GM12878 (cell line): ENCODE measurements at regions not wholly inside any gene's neighbourhood (a gene's known extent, or its start where the extent isn't known, plus 50 kb on each side); places are given as distances from the start of the nearest gene placed in this dataset.

Experiments used
- ATAC-seq: fragments of 200-7000 bp; cut with Tn5 transposase; 3 replicates; pipeline ENCODE4 v1.9.1; 2020; ENCODE audit warnings: mild to moderate bottlenecking, moderate library complexity
- BruUV-seq: library from RNA; stranded (reverse); fragments of 400-500 nt; replicated peaks from 2 replicates; lab custom pipeline; 2021; lab: Mats Ljungman, UMichigan
- CTCF ChIA-PET: fragments of 300-600 bp; sonication (Branson Sonifier 250); formaldehyde crosslinking; extraction: SDS; loops from one replicate; lab custom pipeline; 2021; ENCODE audit warnings: inconsistent platforms; lab: Yijun Ruan, JAX
- POLR2A ChIA-PET: fragments of 350-600 bp; formaldehyde crosslinking; extraction: SDS; loops from one replicate; lab custom pipeline; 2021; ENCODE audit warnings: inconsistent platforms; lab: Charles Lee
- RAD21 ChIA-PET: fragments of 300-600 bp; sonication (Branson Sonifier 250); formaldehyde crosslinking; loops from one replicate; lab custom pipeline; 2023; ENCODE audit warnings: antibody characterized with exemption; ENCODE audit not compliant: unreplicated experiment; lab: Charles Lee
- SMC1A ChIA-PET: fragments of 300-600 bp; sonication (Branson Sonifier 250); formaldehyde crosslinking; loops from one replicate; lab custom pipeline; 2023; ENCODE audit not compliant: unreplicated experiment, uncharacterized antibody; lab: Charles Lee
- DNase-seq: peaks from one replicate; pipeline ENCODE4 v3.0.0-alpha.2; 2011; ENCODE audit warnings: low read depth, low spot score
- FAIRE-seq: peaks from 3 replicates; lab custom pipeline; 2011; peaks lifted over from hg19 to GRCh38; lab: Jason Lieb, UNC
- H2AFZ ChIP-seq: 2 replicates; pipeline ENCODE4 v1.6.0; 2011; ENCODE audit warnings: low read depth, low read length, control low read depth; ENCODE audit not compliant: control insufficient read depth
- H3K27ac ChIP-seq: 2 replicates; pipeline ENCODE4 v1.5.1; 2011; ENCODE audit warnings: control low read depth; ENCODE audit not compliant: control insufficient read depth, insufficient read depth
- H3K27me3 ChIP-seq, 2 experiments: replicated peaks in 1 of 2; 2 replicates each; pipeline versions ENCODE4 v1.6.0 to v1.6.1; 2011; ENCODE audit warnings: low read length in 1 of 2; ENCODE audit not compliant: control insufficient read depth in 2 of 2, insufficient read depth in 2 of 2
- H3K36me3 ChIP-seq, 2 experiments: 2 replicates each; pipeline ENCODE4 v1.5.1; 2011; ENCODE audit warnings: low read length in 1 of 2; ENCODE audit not compliant: control insufficient read depth in 2 of 2, insufficient read depth in 2 of 2
- H3K4me1 ChIP-seq: 2 replicates; pipeline ENCODE4 v1.6.1; 2011; ENCODE audit warnings: mild to moderate bottlenecking, low read length, moderate library complexity, mixed read lengths; ENCODE audit not compliant: control insufficient read depth, insufficient read depth
- H3K4me2 ChIP-seq: 2 replicates; pipeline ENCODE4 v1.6.0; 2011; ENCODE audit warnings: control low read depth; ENCODE audit not compliant: control insufficient read depth, insufficient read depth
- H3K4me3 ChIP-seq: fragments of 200-600 bp; sonication (generic); 2 replicates; pipeline ENCODE4 v1.5.1; 2016
- H3K79me2 ChIP-seq: 2 replicates; pipeline ENCODE4 v1.6.0; 2011; ENCODE audit warnings: low read length; ENCODE audit not compliant: control insufficient read depth, insufficient read depth
- H3K9ac ChIP-seq: 2 replicates; pipeline ENCODE4 v1.8.0; 2011; ENCODE audit warnings: low read length, control low read depth, mixed read lengths; ENCODE audit not compliant: control insufficient read depth, insufficient read depth
- H3K9me3 ChIP-seq: replicated peaks from 3 replicates; pipeline ENCODE4 v1.5.1; 2011; ENCODE audit warnings: mild to moderate bottlenecking, low read length; ENCODE audit not compliant: control insufficient read depth, insufficient read depth
- H4K20me1 ChIP-seq: 2 replicates; pipeline ENCODE4 v1.6.0; 2011; ENCODE audit not compliant: control insufficient read depth, insufficient read depth
- CBX5 ChIP-seq: sonication (generic); IDR thresholded peaks from 2 replicates; pipeline ENCODE4 v1.6.1; 2016; ENCODE audit warnings: low read depth, moderate library complexity, mild to moderate bottlenecking, inconsistent platforms
- CREB1 ChIP-seq: IDR thresholded peaks from 2 replicates; pipeline ENCODE4 v1.6.1; 2012; ENCODE audit warnings: low read depth, mild to moderate bottlenecking, inconsistent platforms
- CUX1 ChIP-seq: IDR thresholded peaks from 2 replicates; pipeline ENCODE4 v1.6.1; 2012; ENCODE audit warnings: improper control_type of control experiment, low read depth, low read length; ENCODE audit not compliant: insufficient replicate concordance
- EP300 ChIP-seq, 2 experiments: fragments of 150-350 bp in 1 of 2; IDR thresholded peaks; 2 replicates each; pipeline ENCODE4 v1.6.1; 2011 to 2012; ENCODE audit warnings: low read depth in 2 of 2, low read length in 2 of 2, borderline replicate concordance in 1 of 2, improper control_type of control experiment in 1 of 2, inconsistent platforms in 1 of 2; ENCODE audit not compliant: control insufficient read depth in 1 of 2
- HCFC1 ChIP-seq: fragments of 150-350 bp; IDR thresholded peaks from 2 replicates; pipeline ENCODE4 v1.6.1; 2014; ENCODE audit warnings: low read length
- HDAC2 ChIP-seq: fragments of 200-600 bp; sonication (generic); IDR thresholded peaks from 2 replicates; pipeline ENCODE4 v1.6.1; 2017
- IRF4 ChIP-seq: IDR thresholded peaks from 2 replicates; pipeline ENCODE4 v1.6.1; 2011; ENCODE audit warnings: low read depth, low read length
- NFIC ChIP-seq: IDR thresholded peaks from 2 replicates; pipeline ENCODE4 v1.6.1; 2012; ENCODE audit warnings: low read depth, mild to moderate bottlenecking, inconsistent platforms, low read length, moderate library complexity
- NR2C1 ChIP-seq: fragments of 450-650 bp; IDR thresholded peaks from 2 replicates; pipeline ENCODE4 v1.6.1; 2017; ENCODE audit warnings: antibody characterized with exemption, mild to moderate bottlenecking, moderate library complexity
- PML ChIP-seq: IDR thresholded peaks from 2 replicates; pipeline ENCODE4 v1.6.1; 2012; ENCODE audit warnings: low read length, inconsistent platforms
- POLR2AphosphoS2 ChIP-seq: IDR thresholded peaks from 2 replicates; pipeline ENCODE4 v1.6.1; 2011; ENCODE audit warnings: low read depth, mild to moderate bottlenecking, low read length, improper control_type of control experiment, moderate library complexity
- RELB ChIP-seq: fragments of 450-650 bp; IDR thresholded peaks from 2 replicates; pipeline ENCODE4 v1.6.1; 2017; ENCODE audit warnings: low read depth, mild to moderate bottlenecking, moderate library complexity
- ZNF217 ChIP-seq: fragments of 450-650 bp; IDR thresholded peaks from 2 replicates; pipeline ENCODE4 v1.6.1; 2017; ENCODE audit warnings: antibody characterized with exemption, mild to moderate bottlenecking
- WGBS: methylation state at CpG from one replicate; pipeline ENCODE4 v1.1.6; 2016; ENCODE audit warnings: low lambda C conversion rate; ENCODE audit not compliant: insufficient replicate concordance, insufficient coverage; ENCODE audit errors: missing lambda C conversion rate; 5-methylcytosine and 5-hydroxymethylcytosine counted together
- in situ Hi-C: fragments of 300-500 bp; cut with MboI; formaldehyde crosslinking; loops from 9 replicates; pipeline ENCODE4 v1.14.3; 2018; ENCODE audit warnings: mixed read lengths
- intact Hi-C: fragments of 100-400 bp; cut with micrococcal nuclease; formaldehyde crosslinking; loops from one replicate; pipeline ENCODE4 v1.14.2; 2022; ENCODE audit not compliant: unreplicated experiment

- no peak for TF ChIP-seq HDAC2
These were observed 581.3 kb downstream of the INSC start (continued) for GRCh38 chr11:15696069-15696468.

- H2AFZ ChIP-seq: no peak overlapping the region
- no peak overlapping the region for H3K4me3 ChIP-seq
- no peaks in the 10 kb centered on the region for H3K36me3 ChIP-seq
- no peak for ATAC-seq
- FAIRE-seq: no peak
- intact Hi-C loops: no loop called here
- 28% methylated on average over 6 of the region's 6 CpGs for WGBS
- no TSS peak for BruUV-seq
- no peaks in the 10 kb centered on the region for H3K27me3 ChIP-seq
- no peak overlapping the region for H3K4me2 ChIP-seq
- H3K9ac ChIP-seq: no peak overlapping the region
- ChIA-PET SMC1A (no interaction called here), POLR2A (no interaction called here), RAD21 (no interaction called here), CTCF (no interaction called here)
- no peak overlapping the region for H3K27ac ChIP-seq
- in situ Hi-C loops: no loop called here
- H3K9me3 ChIP-seq: no peaks in the 10 kb centered on the region
- H3K79me2 ChIP-seq: no peaks in the 10 kb centered on the region
- no peaks in the 10 kb centered on the region for H4K20me1 ChIP-seq
- no peak for DNase-seq
- no peaks in the 10 kb centered on the region for H3K4me1 ChIP-seq
- TF ChIP-seq CBX5 (no peak), ZNF217 (no peak), HCFC1 (no peak), CREB1 (no peak), PML (no peak), CUX1 (no peak), RELB (no peak), NFIC (no peak), EP300 (IDR thresholded peaks at IDR 0.05; ENCODE audit: borderline replicate concordance in 1 of 2, control insufficient read depth in 1 of 2, low read depth in 2 of 2, low read length in 2 of 2) (no peak), NR2C1 (no peak), POLR2AphosphoS2 (no peak), IRF4 (no peak)
These were observed 582.9 kb downstream of the INSC start for GRCh38 chr11:15697437-15698236.
